ENCODE measurements at regions not wholly inside any gene's neighbourhood (a gene's known extent, or its start where the extent isn't known, plus 50 kb on each side); places are given as distances from the start of the nearest gene placed in this dataset.

- no peaks in the 10 kb centered on the region for H3K27me3 ChIP-seq
- no peak overlapping the region for H3K4me3 ChIP-seq
- ATAC-seq (no peak), DNase-seq (no peak)
- H3K27ac ChIP-seq, result no peak overlapping the region
- TF ChIP-seq CTCF (IDR thresholded peaks at IDR 0.05), result no peak
- intact Hi-C loops (cut with DNase I), result no loop called here
- H3K9me3 ChIP-seq, result no peaks in the 10 kb centered on the region
- H3K4me1 ChIP-seq, result no peaks in the 10 kb centered on the region
- H3K36me3 ChIP-seq, result no peaks in the 10 kb centered on the region
These were observed 658.2 kb downstream of the KLHL13 start for GRCh38 chrX:117458243-117458968.

GRCh38 chrX:117455787-117456186 lies 660.8 kb downstream of the KLHL13 start:
- Histone ChIP-seq H3K4me3 (no peak overlapping the region), H3K27ac (no peak overlapping the region), H3K4me1 (no peaks in the 10 kb centered on the region), H3K9me3 (no peaks in the 10 kb centered on the region), H3K27me3 (no peaks in the 10 kb centered on the region), H3K36me3 (no peaks in the 10 kb centered on the region)
- intact Hi-C loops (cut with DNase I), result no loop called here
- ATAC-seq, result no peak
- no peak for DNase-seq
- TF ChIP-seq CTCF (IDR thresholded peaks at IDR 0.05), result no peak

GRCh38 chrX:117429501-117429900 lies 687.1 kb downstream of the KLHL13 start:
- Histone ChIP-seq H3K36me3 (no peaks in the 10 kb centered on the region), H3K9me3 (no peaks in the 10 kb centered on the region), H3K27me3 (no peaks in the 10 kb centered on the region), H3K27ac (no peak overlapping the region), H3K4me3 (no peak overlapping the region), H3K4me1 (no peaks in the 10 kb centered on the region)
- TF ChIP-seq CTCF (IDR thresholded peaks at IDR 0.05), result no peak
- ATAC-seq (no peak), DNase-seq (no peak)
- intact Hi-C loops (cut with DNase I), result no loop called here

DNA sequence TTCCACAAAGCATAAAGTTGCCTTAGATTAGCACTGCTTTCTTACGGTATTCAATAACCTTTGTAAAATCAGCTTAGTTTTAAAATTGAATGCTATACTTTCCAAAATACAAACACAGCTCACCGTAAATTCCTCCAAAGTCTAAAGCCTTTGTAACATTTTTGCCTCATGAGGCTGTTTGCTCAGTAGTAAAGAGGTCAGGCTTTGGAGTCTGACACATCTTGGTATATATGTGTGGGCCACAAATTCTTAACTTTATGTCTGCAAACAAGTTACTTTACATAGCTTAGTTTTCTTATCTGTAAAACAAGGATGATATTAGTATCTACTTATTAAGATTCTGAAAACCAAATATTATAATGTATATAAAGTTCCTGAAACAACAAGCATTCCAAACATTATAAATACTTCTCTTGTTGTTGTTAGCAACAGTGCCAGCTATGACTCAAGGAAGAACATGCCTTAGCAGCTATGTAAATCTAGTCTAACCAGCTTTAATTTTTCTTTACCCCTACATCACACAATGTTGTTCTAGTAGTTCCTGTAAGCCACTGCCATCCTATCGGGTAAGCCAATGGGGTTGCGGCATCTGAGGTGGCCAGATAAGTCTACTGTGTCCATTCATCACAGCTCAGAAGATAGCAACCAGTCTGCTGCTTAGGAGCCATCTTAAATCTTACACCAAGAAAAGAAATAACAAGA lies 709.0 kb downstream of the KLHL13 start:
- H3K4me3 ChIP-seq, result no peak overlapping the region
- H3K9me3 ChIP-seq, result no peaks in the 10 kb centered on the region
- H3K27ac ChIP-seq, result no peak overlapping the region
- no peak for DNase-seq
- intact Hi-C loops (cut with DNase I), result no loop called here
- no peak for ATAC-seq
- no peaks in the 10 kb centered on the region for H3K36me3 ChIP-seq
- no peaks in the 10 kb centered on the region for H3K4me1 ChIP-seq
- TF ChIP-seq CTCF (IDR thresholded peaks at IDR 0.05), result no peak
- no peaks in the 10 kb centered on the region for H3K27me3 ChIP-seq

- H3K4me1 ChIP-seq, result no peaks in the 10 kb centered on the region
- TF ChIP-seq CTCF (IDR thresholded peaks at IDR 0.05), result no peak
- no peak for DNase-seq
- no peak for ATAC-seq
- intact Hi-C loops (cut with DNase I), result no loop called here
- H3K4me3 ChIP-seq, result no peak overlapping the region
- no peak overlapping the region for H3K27ac ChIP-seq
- H3K36me3 ChIP-seq, result no peaks in the 10 kb centered on the region
- H3K9me3 ChIP-seq, result no peaks in the 10 kb centered on the region
- no peaks in the 10 kb centered on the region for H3K27me3 ChIP-seq
These were observed 715.8 kb downstream of the KLHL13 start for GRCh38 chrX:117400839-117401238.
